ENCODE measurements at regions not wholly inside any gene's neighbourhood (a gene's known extent, or its start where the extent isn't known, plus 50 kb on each side); places are given as distances from the start of the nearest gene placed in this dataset.

GRCh38 chr15:61517776-61518175, 288.7 kb upstream of the RORA start:
- no peak for ATAC-seq
- intact Hi-C loops (cut with DNase I, micrococcal nuclease) = no loop called here

GRCh38 chr15:61517335-61517734, 288.2 kb upstream of the RORA start:
- no peak for DNase-seq
- ATAC-seq = no peak
- intact Hi-C loops (cut with DNase I, micrococcal nuclease) = no loop called here

More at GRCh38 chr15:61517776-61518175, 288.7 kb upstream of the RORA start:
- no peak for DNase-seq

DNA sequence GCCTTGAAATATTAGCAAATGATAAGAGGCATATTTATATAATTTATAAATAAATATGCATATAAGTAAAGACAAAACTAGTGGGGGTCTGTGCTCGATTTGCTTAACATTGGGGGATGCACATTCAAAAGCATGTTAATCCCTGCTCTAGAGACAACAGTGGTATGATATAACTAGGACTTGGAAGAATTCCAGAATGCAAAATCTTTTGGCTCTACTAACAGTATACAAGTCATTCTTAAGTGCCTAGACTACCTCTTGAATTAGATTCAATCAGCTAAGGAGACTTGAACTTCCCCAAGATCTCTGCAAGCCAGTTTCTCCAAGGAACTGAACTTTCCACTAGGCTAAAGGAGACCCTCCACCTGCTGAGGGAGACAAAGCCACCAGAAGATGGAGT, 282.7 kb upstream of the RORA start:
- intact Hi-C loops (cut with DNase I, micrococcal nuclease) = no loop called here
- ATAC-seq (no peak), DNase-seq (no peak)

GRCh38 chr15:61511089-61511488, 282.0 kb upstream of the RORA start:
- ATAC-seq (no peak), DNase-seq (no peak)
- intact Hi-C loops (cut with DNase I, micrococcal nuclease) = no loop called here

DNA sequence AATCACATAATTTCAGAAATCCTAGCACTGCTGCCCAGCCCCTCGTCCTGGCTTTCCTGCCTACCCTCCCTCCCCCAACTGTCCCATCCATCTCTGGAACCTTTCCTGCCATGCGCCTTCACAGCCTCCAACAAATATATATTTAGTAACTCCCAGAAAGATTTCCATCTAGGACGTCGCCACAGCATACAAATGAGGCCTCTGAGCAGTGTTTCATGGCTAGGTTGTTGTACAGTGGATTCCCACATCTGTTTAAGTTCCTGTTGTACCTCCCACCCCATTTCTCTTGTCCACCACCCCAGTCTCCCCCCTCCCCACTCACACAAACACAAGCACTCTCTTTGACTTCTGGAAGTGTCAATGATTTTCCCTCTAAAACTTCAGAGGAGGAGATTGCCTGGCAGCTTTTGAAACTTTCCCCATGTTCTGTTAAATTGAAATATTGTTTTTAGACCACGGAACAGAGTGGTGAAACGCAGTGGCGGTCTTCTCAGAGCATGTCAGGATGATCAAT, 280.3 kb upstream of the RORA start:
- DNase-seq = no peak
- intact Hi-C loops (cut with DNase I, micrococcal nuclease) = no loop called here
- ATAC-seq = no peak

DNA sequence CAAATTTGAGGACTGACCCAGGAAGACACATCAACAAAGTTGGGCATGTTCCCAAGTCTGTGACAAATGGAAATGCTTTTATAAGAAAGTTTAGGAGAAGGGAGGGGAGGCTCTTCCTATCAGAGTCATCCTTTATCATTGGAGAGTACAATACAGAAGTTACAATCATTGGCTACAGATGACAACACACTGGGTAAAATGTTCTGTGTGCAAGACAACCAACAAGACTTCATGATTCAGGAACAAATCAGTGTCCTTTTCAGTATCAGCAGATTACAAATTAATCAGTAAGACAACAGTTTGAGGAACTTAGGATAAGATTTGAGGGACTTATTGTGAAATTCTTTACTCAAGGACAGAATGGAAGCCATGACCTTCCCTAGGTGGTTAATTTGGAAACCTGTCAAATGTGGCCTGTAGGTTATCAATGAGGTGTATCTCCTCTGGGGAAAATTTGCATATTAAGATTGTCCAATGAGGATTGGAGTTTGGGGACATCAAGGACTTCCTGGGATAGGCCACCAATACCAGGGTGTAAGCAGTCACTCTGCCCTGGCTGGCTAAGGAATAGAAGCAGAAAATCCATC, 274.4 kb upstream of the RORA start:
- ATAC-seq (no peak), DNase-seq (no peak)
- intact Hi-C loops (cut with DNase I, micrococcal nuclease) = no loop called here

DNA sequence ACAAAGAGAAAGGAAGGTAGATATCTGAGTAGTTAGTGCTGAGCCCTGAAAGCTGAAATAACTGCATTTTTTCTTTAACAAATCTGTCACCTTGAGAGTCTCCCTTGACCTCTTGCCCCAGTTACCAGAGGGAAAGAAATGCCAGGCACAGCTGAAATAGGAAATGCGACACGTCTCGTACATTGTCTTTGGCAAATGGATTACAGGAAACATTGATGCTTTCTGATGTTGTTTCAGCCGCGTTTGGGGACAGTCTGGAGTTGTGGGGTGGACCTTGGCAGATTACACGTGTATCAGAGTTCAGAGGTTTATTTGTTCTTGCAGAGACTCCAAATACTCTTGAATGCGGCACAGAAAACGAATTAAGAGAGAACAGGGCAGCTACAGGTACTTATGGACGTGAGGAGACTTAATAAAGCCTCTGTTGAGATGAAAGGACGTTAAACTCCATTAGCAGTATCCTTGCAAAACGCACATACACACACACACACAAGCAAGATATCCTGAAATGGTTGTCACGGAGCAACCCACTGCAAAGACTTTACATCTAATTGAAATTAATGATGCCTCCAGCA, 272.8 kb upstream of the RORA start:
- ATAC-seq (no peak), DNase-seq (no peak)
- intact Hi-C loops (cut with DNase I, micrococcal nuclease) = no loop called here

DNA sequence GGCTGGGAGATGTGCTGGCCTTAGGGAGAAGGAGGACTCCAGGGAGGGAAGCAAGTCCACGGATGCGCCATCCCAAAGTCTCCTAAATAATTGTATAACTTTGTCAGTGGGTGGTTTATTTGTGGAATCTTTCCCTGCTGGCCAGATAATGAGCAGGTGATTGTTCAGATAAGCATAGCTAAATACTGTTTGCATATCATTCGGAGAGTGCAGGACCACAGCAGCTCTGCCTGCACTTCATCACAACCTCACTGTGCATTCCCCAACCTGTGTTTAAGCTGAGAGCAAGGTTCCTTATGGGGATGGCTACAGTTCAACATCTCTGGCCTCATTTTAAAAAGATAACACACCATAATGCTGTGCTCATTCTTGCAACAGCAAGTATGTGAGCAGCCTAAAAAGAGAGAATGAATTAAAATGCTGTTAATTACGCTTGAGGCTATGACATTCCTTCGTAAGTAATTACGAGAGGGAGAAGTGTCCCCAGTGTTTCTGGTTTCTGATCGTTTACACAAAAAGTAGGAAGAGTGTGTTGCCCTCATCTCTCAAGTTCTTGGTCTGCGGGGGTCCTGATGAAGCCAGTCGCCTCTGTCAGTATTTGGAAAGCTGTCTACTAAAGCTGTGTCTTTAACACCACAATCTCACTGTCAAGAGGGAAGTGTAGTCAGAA, 272.0 kb upstream of the RORA start:
- intact Hi-C loops (cut with DNase I, micrococcal nuclease) = no loop called here
- DNase-seq (no peak), ATAC-seq (no peak)

DNA sequence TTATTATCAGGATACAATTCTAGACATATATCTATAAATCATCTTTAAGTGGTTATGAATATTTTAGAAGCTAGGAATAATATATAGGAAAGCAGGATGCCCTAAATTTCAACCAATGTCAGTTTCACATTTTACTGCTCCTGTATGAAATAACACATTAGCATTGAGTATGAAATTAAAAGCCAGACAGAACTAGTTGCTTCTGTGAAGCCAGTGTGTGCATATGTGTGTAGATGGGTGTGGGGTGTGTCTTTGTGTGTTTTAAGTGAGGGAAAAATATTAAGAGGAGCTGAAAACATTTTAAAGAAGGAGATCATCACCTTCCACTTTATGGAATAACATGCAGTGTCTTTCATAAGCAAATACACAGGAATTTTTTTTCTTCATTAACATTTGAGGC, 271.4 kb upstream of the RORA start:
- ATAC-seq (no peak), DNase-seq (no peak)
- intact Hi-C loops (cut with DNase I, micrococcal nuclease) = no loop called here

DNA sequence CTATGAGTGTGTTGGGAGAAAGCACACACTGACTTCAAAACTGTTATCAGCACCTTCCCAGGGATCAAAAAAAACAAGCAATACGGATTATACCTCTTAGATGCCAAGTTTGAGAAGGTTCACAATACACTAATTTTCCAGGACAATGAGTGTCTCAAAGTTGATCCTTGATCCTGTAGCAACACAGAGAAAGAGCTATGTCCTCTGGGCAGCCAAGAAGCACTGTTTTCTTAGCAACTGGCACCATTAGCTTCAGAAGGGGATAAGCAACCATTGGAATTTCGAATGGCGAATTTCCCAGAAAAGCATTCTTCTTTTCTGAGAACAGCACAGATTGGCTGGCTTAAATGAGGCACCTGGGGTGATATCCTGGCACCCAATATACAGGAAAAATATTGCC, 270.3 kb upstream of the RORA start:
- ATAC-seq (no peak), DNase-seq (no peak)
- intact Hi-C loops (cut with DNase I, micrococcal nuclease) = no loop called here

- intact Hi-C loops (cut with DNase I, micrococcal nuclease) = no loop called here
- no peak for ATAC-seq
These were observed 260.5 kb upstream of the RORA start for GRCh38 chr15:61489571-61489970.

GRCh38 chr15:61483599-61483998, 254.5 kb upstream of the RORA start:
- DNase-seq = no peak
- ATAC-seq = no peak
- intact Hi-C loops (cut with DNase I, micrococcal nuclease) = no loop called here

More at GRCh38 chr15:61489571-61489970, 260.5 kb upstream of the RORA start:
- no peak for DNase-seq

- DNase-seq (no peak), ATAC-seq (no peak)
- intact Hi-C loops (cut with DNase I, micrococcal nuclease) = no loop called here
These were observed 252.8 kb upstream of the RORA start for GRCh38 chr15:61481886-61482285.

DNA sequence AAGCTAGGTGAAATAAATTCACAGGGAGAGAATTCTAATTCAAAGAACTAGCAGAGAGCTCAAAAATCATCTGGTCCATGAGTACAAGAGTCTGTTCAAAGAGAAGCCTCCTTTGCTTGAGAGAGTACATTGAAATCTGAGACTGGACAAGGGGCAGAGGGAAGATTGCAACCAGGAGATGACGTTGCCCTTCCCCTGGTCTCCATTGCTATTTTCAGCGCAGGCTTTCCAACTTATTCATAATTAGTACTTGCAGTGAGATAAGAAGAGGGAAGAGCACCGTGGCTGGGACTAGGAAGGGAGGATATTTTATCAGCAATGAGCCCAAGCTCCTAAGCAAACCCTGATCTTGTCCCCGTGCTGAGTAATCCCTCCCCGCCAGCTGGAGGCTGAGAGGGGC, 251.8 kb upstream of the RORA start:
- intact Hi-C loops (cut with DNase I, micrococcal nuclease) = no loop called here
- DNase-seq (no peak), ATAC-seq (no peak)

DNA sequence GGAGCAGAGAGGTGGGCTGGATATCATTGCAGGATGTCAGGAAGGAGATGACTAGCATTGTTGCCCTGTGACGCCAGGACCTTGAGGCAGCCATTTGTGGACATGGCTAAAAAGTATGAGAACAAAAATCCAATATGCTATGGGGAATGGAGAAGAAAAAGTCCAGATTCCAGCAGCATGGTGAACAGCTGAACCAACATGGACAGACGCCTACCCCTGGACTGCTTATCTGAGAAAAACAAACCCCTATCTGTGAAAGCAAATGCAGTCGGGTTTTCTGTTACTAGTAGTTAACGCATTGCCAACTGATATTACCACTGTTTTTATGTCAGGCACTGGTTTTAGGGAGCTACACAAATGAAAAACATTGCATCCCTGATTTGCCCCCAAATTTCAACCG, 251.2 kb upstream of the RORA start:
- ATAC-seq (no peak), DNase-seq (no peak)
- intact Hi-C loops (cut with DNase I, micrococcal nuclease) = no loop called here

DNA sequence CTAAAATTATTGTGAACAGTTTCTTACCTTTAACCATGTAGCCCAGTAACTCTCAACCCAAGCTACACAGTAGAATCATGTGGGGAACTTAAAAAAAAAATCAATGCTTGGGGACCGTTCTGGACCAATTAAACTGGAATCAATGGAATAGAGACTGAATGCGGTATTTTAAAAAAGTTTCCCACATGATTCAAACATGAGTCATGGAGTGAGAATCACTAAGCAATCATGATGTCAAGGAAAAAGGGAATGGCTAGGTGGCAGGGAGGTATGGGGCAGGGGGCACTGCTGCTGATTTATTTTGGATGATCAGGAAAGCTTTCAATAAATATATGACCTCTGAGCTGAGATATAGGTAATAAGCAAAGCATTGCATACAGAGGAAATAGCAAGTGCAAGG, 250.5 kb upstream of the RORA start:
- DNase-seq = no peak
- intact Hi-C loops (cut with DNase I, micrococcal nuclease) = no loop called here
- no peak for ATAC-seq

DNA sequence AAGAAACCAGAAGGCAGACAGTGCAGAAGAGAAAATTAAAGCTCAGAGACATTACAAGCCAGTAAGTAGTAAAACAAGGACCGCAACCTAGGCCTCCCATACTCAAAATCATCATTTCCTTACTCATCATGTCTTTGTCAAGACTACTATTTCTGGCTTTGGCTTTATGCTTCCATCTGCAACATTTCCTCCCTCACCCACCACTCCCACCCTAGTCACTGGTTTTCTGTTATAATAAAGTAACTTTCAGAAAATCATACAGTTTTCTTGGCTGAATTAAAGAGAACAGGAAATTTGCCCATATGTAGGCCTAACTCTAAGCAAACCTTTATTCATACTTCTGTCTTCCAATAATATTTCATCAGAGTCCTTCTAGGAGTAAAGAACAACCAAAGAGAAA, 247.6 kb upstream of the RORA start:
- ATAC-seq (no peak), DNase-seq (no peak)
- intact Hi-C loops (cut with DNase I, micrococcal nuclease) = no loop called here

DNA sequence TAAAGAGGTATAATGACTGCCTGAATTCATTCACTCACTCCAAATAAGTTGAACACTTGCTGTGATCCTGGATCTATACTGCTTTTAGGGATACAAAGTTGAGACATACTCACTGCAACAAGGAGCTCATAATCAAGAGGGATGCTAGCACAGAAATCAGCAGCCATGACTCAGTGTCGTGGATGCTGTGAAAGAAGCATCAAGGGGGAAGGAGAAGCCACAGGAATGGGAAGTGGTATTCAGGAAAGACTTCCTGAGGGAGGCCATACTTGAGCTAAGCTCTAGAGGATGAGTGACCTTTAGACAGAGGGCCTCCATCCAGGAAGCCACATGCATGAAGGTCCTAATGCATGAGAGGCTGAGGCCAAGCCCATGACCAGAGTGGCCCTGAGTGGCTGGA, 245.7 kb upstream of the RORA start:
- DNase-seq = no peak
- intact Hi-C loops (cut with DNase I, micrococcal nuclease) = no loop called here
- ATAC-seq = no peak

DNA sequence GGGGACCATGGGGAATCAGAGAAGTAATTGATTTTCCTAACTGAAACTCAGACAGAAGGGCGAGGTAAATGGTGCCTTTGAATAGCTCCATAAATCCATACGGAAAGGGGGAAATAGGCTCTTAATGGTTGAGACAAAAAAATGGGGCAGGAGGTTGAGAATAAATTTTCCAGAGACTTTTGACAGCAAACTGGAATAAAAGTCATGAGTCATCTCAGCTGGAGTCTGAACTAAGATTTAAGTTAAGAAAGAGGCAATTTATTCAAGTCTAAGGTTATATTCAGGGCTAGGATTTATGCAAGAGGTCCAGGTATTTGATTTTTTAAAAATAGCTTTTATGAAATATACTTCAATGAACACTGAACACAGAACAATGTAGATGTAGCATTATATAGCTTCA, 238.7 kb upstream of the RORA start:
- intact Hi-C loops (cut with DNase I, micrococcal nuclease) = no loop called here
- ATAC-seq (no peak), DNase-seq (no peak)

GRCh38 chr15:61459785-61460707, 230.9 kb upstream of the RORA start:
- DNase-seq (no peak), ATAC-seq (no peak)
- intact Hi-C loops (cut with DNase I, micrococcal nuclease) = no loop called here
